GM18505 (cell line): ENCODE measurements at regions not wholly inside any gene's neighbourhood (a gene's known extent, or its start where the extent isn't known, plus 50 kb on each side); places are given as distances from the start of the nearest gene placed in this dataset.
"Not testable (repeated sequence)": the region's sequence is repeated elsewhere in the genome, so short reads cannot be mapped to it uniquely, and the experiment has no call there.

Source experiments
- ATAC-seq: cut with Tn5 transposase; IDR thresholded peaks from one replicate; pipeline ENCODE4 v1.9.1; 2021; ENCODE audit not compliant: unreplicated experiment
- POLR2A ChIP-seq: IDR thresholded peaks from 4 replicates; pipeline ENCODE4 v1.6.1; 2011; ENCODE audit warnings: borderline replicate concordance; ENCODE audit not compliant: insufficient read depth, insufficient read length; ENCODE audit errors: extremely low read depth

DNA sequence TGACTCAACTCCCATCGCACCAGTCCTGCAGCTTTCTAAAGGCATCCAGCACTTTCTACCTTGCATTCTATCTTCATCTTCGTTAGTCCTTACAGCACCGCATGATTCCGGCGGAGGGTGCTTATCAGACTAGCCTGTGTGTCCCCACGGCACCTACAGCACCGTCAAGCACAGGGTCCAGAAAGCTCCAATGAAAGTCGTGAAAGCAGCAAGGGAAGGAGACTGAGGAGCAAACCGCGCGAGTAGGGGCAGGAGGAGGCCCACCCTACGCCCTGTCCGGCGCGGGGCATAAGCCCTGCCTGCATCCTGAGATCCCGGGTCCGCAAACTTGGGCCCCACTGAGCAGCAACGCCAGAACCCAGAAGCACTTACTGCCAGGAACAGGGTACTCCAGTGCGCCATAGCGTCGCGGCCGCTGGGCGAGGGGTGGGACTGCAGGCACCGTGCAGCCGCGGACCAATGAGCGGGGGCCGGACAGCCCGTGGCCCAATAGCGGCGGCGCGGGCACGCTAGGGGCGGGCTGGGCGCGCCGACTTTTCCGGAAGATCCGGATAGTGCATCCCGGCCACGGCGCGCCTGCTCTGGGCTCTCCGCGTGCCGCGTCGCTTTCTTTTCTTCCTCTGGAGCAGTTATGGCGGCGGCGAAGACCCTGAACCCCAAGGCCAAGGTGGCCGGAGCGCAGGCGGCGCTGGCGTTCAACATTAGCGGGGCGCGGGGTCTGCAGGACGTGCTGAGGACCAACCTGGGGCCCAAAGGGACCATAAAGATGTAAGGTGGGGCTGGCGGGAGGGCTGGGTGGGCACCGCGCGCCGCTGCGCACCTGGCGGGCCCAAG, 122.1 kb upstream of the VKORC1L1 start:
- ATAC-seq: peak; percentile 98
- TF ChIP-seq POLR2A: peak; percentile 91

DNA sequence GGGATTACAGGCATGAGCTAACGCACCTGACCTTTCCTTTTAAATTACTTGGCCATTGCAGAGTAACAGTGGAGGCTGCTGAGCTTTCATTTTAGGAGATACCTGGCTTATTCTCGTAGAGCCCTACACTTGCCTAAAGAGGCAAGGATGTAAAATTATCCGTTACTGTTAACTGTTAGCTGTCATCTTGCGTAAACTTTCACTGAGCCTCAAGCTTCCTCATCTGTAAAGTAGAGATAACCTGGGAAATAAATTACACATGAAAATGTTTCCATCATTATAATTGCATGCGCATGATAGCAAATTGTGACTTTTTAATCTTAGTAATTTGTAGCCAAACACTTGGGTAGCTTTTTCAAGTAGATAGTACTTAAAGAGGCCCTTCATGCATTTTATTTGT, 118.8 kb upstream of the VKORC1L1 start:
- not testable (repeated sequence) for ATAC-seq

GRCh38 chr7:65758991-65759390, 113.9 kb upstream of the VKORC1L1 start:
- not testable (repeated sequence) for ATAC-seq

DNA sequence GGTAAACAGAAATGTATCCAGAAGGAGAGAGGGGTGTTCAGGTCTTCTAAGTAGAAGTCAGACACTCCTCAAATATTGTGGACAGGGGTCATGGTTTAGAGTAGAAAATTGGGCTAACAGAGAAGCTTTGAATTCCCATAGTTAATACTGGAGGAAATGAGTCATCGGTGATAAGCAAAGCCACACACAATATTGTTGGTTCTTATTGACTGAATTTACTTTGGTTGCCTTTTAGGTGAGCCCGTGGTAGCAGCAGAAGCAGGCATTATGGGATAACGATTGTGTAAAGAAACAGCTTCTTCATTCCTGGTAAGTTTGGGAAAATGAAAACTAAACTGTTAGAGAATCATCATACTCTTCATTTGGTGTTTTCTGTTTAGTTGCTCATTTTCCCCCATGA, 110.2 kb upstream of the VKORC1L1 start:
- not testable (repeated sequence) for ATAC-seq

DNA sequence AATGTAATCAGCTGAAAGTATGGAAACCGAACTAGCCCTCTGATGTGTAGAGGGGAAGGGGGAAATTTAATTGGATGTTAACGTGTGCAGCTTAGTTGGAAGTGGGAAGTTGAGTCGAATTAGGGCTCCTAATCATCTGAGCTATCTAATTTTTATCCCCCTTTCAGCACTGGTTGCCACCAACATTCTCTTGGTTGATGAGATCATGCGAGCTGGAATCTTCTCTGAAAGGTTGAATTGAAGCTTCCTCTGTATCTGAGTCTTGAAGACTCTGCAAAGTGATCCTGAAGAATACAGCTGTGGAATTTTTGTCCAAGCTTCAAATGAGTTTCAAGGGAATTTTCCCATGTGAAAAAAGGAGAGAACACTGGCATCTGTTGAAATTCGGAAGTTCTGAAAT, 109.8 kb upstream of the VKORC1L1 start:
- not testable (repeated sequence) for ATAC-seq

- peak; percentile 69 for TF ChIP-seq POLR2A
- peak; percentile 99 for ATAC-seq
Measured at GRCh38 chr7:65770473-65771225, 102.2 kb upstream of the VKORC1L1 start.

DNA sequence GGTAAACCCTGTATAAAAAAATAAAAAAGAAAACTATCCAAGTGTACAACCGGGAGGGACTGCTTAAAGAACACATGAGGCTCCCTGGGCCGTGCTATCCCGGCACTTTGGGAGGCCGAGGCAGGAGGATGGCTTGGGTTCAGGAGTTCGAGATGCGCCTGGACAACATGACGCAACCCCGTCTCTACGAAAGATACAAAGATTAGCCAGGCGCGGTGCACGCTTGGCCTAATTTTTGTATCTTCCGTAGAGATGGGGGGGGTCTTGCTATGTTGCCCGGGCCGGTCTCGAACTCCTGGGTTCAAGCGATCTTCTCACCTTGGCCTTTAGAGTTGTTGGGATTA, 101.7 kb upstream of the VKORC1L1 start:
- ATAC-seq: not testable (repeated sequence)

- ATAC-seq: not testable (repeated sequence)
Measured at GRCh38 chr7:65776677-65777076, 96.2 kb upstream of the VKORC1L1 start.

DNA sequence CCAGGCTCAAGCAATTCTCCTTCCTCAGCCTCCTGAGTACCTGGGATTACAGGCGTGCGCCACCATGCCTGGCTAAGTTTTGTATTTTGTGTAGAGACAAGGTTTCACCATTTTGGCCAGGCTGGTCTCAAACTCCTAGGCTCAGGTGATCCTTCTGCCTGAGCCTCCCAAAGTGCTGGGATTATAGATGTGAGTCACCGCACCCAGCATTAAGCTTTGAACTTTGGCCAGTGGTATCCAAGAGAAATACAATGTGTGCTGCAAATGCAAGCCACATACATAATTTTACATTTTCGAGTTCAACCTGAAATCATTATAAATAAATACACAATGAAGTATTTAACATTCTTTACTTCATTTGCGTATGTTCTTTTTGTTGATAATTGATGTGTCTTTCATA, 82.9 kb upstream of the VKORC1L1 start:
- not testable (repeated sequence) for ATAC-seq

- ATAC-seq: not testable (repeated sequence)
Measured at GRCh38 chr7:65791788-65792187, 81.1 kb upstream of the VKORC1L1 start.

GRCh38 chr7:65792726-65793125, 80.1 kb upstream of the VKORC1L1 start:
- not testable (repeated sequence) for ATAC-seq

DNA sequence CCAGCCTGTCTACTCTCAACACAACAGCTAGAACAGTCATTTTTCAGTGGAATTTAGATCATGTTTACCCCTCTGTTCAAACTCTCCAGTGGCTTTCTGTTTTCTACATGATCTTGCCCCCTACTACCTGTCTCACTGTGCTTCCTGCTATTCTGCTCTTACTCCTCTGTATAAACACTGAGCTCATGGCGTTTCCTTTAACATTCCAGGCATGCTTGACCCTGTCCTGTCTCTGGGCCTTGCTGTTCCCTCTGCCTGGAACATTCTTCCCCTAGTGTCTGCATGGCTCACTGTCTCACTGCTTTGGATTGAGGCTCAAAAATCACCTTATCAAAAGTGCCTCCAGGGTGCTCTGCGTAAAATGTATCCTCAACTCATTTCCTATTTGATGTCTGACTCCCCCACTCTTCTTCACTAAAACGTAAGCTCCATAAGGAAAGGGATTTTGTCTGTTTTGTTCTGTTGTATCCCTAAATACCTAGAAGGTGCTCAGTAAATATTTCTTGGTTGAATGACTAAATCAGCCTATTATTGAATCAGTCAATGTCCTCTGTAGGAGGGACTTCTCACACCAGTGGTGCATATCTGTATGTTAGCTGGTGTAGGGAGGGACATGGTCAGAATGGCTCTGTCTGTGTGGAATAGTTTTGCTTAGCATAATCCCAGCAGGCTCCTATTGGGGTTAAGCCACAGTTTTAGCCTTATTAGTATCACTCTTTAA, 78.0 kb upstream of the VKORC1L1 start:
- not testable (repeated sequence) for ATAC-seq

GRCh38 chr7:65795392-65795716, 77.5 kb upstream of the VKORC1L1 start:
- ATAC-seq: not testable (repeated sequence)

- ATAC-seq: no peak
- no peak for TF ChIP-seq POLR2A
Measured at GRCh38 chr7:65796205-65796604, 76.7 kb upstream of the VKORC1L1 start.

DNA sequence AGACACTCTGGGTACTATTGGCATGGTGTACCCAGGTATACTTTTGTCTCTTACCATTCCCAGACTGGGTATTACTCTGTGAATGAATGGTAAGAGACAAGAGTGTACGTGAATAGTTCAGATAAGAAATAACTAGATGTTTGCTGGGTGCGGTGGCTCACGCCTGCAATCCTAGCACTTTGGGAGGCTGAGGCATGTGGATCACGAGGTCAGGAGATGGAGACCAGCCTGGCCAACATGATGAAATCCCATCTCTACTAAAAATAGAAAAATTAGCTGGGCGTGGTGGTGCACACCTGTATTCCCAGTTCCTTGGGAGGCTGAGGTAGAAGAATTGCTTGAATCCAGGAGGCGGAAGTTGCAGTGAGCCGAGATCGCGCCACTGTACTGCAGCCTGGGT, 75.8 kb upstream of the VKORC1L1 start:
- not testable (repeated sequence) for ATAC-seq

DNA sequence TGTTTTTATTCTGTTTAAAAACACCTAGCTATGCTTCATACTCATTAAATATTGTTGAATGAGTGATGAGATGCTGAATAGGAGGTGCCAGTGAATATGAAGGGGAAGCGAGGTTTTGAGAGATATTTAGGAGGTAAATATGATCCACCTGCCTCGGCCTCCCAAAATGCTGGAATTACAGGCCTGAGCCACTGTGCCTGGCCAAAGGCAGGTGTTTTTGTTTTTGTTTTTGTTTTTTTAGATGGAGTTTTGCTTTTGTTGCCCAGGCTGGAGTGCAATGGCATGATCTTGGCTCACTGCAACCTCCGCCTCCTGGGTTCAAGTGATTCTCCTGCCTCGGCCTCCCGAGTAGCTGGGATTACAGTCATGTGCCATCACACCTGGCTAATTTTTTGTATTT, 75.3 kb upstream of the VKORC1L1 start:
- not testable (repeated sequence) for ATAC-seq
